ENCODE measurements at regions not wholly inside any gene's neighbourhood (a gene's known extent, or its start where the extent isn't known, plus 50 kb on each side); places are given as distances from the start of the nearest gene placed in this dataset.

DNA sequence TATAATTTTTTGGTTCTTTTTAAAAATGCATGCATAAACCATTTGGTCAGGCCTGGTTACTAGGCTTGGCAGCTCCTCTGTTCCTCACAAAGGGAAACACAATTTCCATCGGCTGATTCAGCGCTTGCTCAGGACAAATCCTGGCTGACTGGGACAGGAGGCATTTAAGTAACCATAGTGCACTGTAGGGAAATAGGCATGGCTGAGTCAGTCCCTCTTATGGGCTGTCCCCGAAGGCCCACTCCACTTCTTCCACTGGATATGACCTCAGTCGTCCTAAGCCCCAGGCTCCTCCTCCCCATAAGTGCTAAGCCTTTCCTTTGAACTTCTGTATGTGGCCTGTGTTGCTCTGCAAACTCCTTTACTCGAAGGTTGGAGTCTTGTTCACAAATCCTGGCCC is 71.2 kb upstream of the GLIS3 start:
- TF ChIP-seq POU2F2 (IDR thresholded peaks at IDR 0.05; ENCODE audit: borderline replicate concordance, low read depth, low read length): no peak
- TF ChIP-seq NR2C1 (IDR thresholded peaks at IDR 0.05): no peak
- TF ChIP-seq CBX3 (IDR thresholded peaks at IDR 0.05; ENCODE audit: borderline replicate concordance, low read depth): no peak
- no peak for TF ChIP-seq NFXL1 (IDR thresholded peaks at IDR 0.05; ENCODE audit: borderline replicate concordance)
- no peak for TF ChIP-seq ZNF274 (IDR thresholded peaks at IDR 0.05; ENCODE audit: insufficient read depth, insufficient read length)
- TF ChIP-seq JUNB (IDR thresholded peaks at IDR 0.05): no peak
- no peak for TF ChIP-seq DPF2 (IDR thresholded peaks at IDR 0.05)
- TF ChIP-seq, protein P1, sequence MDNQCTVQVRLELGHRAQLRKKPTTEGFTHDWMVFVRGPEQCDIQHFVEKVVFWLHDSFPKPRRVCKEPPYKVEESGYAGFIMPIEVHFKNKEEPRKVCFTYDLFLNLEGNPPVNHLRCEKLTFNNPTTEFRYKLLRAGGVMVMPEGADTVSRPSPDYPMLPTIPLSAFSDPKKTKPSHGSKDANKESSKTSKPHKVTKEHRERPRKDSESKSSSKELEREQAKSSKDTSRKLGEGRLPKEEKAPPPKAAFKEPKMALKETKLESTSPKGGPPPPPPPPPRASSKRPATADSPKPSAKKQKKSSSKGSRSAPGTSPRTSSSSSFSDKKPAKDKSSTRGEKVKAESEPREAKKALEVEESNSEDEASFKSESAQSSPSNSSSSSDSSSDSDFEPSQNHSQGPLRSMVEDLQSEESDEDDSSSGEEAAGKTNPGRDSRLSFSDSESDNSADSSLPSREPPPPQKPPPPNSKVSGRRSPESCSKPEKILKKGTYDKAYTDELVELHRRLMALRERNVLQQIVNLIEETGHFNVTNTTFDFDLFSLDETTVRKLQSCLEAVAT (IDR thresholded peaks at IDR 0.05): no peak
- TF ChIP-seq STAT3 (IDR thresholded peaks at IDR 0.05; ENCODE audit: low read depth, low read length): no peak
- no peak for TF ChIP-seq MEF2B (IDR thresholded peaks at IDR 0.05; ENCODE audit: partially characterized antibody, poor library complexity, severe bottlenecking)
- TF ChIP-seq IRF4 (IDR thresholded peaks at IDR 0.05; ENCODE audit: low read depth, low read length): no peak
- TF ChIP-seq SUPT20H (IDR thresholded peaks at IDR 0.05; ENCODE audit: borderline replicate concordance, control insufficient read depth, low read depth, low read length): no peak
- in situ Hi-C loops (cut with MboI): loop anchor here (25.0 kb wide), 1 partner anchor 1509 kb away; no protein-coding TSS in a partner anchor
- H3K36me3 ChIP-seq (ENCODE audit: control insufficient read depth in 2 of 2, insufficient read depth in 2 of 2, low read length in 1 of 2): no peaks in the 10 kb centered on the region
- no peak overlapping the region for H2AFZ ChIP-seq (ENCODE audit: control insufficient read depth, low read depth, low read length)
- H3K9me3 ChIP-seq (replicated peaks; ENCODE audit: control insufficient read depth, insufficient read depth, low read length): no peaks in the 10 kb centered on the region
- no peak overlapping the region for H3K27ac ChIP-seq (ENCODE audit: control insufficient read depth, insufficient read depth)
- FAIRE-seq (no peak), ATAC-seq (no peak), DNase-seq (ENCODE audit: low read depth, low spot score) (no peak)
- ChIA-PET POLR2A (no interaction called here), RAD21 (ENCODE audit: unreplicated experiment) (no interaction called here), SMC1A (ENCODE audit: uncharacterized antibody, unreplicated experiment) (no interaction called here), CTCF (interaction anchor here (1.1 kb wide), 1 partner anchor 56 kb away, joined by 4 read pairs; no protein-coding TSS in a partner anchor)
- H3K4me1 ChIP-seq (ENCODE audit: control insufficient read depth, insufficient read depth, low read length): no peaks in the 10 kb centered on the region
- H3K4me2 ChIP-seq (ENCODE audit: control insufficient read depth, insufficient read depth): no peak overlapping the region
- H3K4me3 ChIP-seq: no peak overlapping the region
- no peak overlapping the region for H3K9ac ChIP-seq (ENCODE audit: control insufficient read depth, insufficient read depth, low read length)
- H3K27me3 ChIP-seq (replicated peaks in 1 of 2; ENCODE audit: control insufficient read depth in 2 of 2, insufficient read depth in 2 of 2, low read length in 1 of 2): no peaks in the 10 kb centered on the region
- 58% methylated on average over 5 of the region's 5 CpGs for WGBS (ENCODE audit: insufficient coverage, insufficient replicate concordance, low lambda C conversion rate, missing lambda C conversion rate)
- intact Hi-C loops (cut with micrococcal nuclease; ENCODE audit: unreplicated experiment): no loop called here
- H4K20me1 ChIP-seq (ENCODE audit: control insufficient read depth, insufficient read depth): no peaks in the 10 kb centered on the region
- no peaks in the 10 kb centered on the region for H3K79me2 ChIP-seq (ENCODE audit: control insufficient read depth, insufficient read depth, low read length)
- no TSS peak for BruUV-seq (replicated peaks)
